Ectodermal cell (in vitro differentiated cells): ENCODE measurements at regions not wholly inside any gene's neighbourhood (a gene's known extent, or its start where the extent isn't known, plus 50 kb on each side); places are given as distances from the start of the nearest gene placed in this dataset.
"Not testable (repeated sequence)": the region's sequence is repeated elsewhere in the genome, so short reads cannot be mapped to it uniquely, and the experiment has no call there.

Experiments used
- H3K27ac ChIP-seq: 2 replicates; pipeline ENCODE4 v1.7.0; 2013; ENCODE audit warnings: mild to moderate bottlenecking, low read depth, low read length; ENCODE audit not compliant: insufficient read depth, poor library complexity, severe bottlenecking
- H3K27me3 ChIP-seq: 2 replicates; pipeline ENCODE4 v1.7.0; 2013; ENCODE audit warnings: mild to moderate bottlenecking, low read length; ENCODE audit not compliant: insufficient read depth, control insufficient read depth, poor library complexity, severe bottlenecking
- H3K36me3 ChIP-seq: one replicate; pipeline ENCODE4 v1.7.0; 2013; ENCODE audit warnings: low read length; ENCODE audit not compliant: control insufficient read depth, insufficient read depth
- H3K4me1 ChIP-seq: one replicate; pipeline ENCODE4 v1.7.0; 2013; ENCODE audit warnings: low read length; ENCODE audit not compliant: control insufficient read depth, insufficient read depth
- H3K4me3 ChIP-seq: 2 replicates; pipeline ENCODE4 v1.7.0; 2013; ENCODE audit warnings: low read depth, low read length, control low read depth; ENCODE audit not compliant: insufficient read depth
- H3K9me3 ChIP-seq: 2 replicates; pipeline ENCODE4 v1.7.0; 2013; ENCODE audit warnings: mild to moderate bottlenecking, low read length, moderate library complexity; ENCODE audit not compliant: control insufficient read depth
- WGBS, 2 experiments: methylation state at CpG; one replicate each; pipeline ENCODE4 v1.1.7; 2013; ENCODE audit warnings: missing lambda C conversion rate in 2 of 2; 5-methylcytosine and 5-hydroxymethylcytosine counted together

DNA sequence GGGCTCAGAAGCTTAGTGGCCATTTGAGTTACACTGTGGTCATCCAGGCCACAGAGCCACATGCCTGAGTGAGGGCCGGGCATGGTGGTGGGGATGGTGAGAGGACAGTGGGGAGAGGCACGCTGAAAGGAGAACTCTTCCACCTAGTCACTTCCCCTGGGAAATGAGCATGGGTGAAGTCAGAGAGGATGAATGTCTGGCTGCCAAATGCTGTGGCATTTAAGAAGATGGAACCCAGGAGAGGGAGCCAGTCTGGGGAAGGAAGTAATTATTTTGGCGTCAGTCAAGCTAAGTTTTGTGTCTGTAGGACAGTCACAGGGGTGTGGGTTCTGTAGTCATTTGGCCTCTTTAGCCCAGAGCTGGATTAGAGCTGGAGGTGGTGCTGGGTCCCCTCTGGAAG is 86.0 kb upstream of the PODXL start:
- Histone ChIP-seq H3K27ac (no peak overlapping the region), H3K4me3 (no peak overlapping the region), H3K27me3 (no peaks in the 10 kb centered on the region), H3K36me3 (no peaks in the 10 kb centered on the region), H3K9me3 (no peaks in the 10 kb centered on the region), H3K4me1 (peaks cover 7% of the 10 kb centered on the region)
- WGBS, 2 experiments: 92 to 94% methylated on average over 3 of the region's 3 CpGs

DNA sequence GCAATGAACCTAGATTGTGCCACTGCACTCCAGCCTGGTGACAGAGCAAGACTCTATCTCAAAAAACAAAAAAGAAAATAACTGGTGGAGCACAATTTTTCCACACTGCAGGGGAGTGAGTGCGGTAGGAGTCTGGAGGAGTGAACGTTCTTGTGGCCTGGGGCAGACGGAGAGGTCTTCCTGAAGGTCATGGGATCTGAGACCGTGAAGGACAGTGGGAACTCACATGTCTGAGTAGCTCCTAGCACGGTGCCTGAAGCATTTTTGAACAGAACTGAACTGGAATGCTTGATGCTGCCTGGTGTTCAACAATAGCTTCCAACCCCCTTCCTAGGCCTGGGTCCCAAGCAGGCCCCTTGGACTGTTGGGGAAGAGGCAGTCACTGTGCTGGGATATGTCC is 84.3 kb upstream of the PODXL start:
- no peaks in the 10 kb centered on the region for H3K9me3 ChIP-seq
- H3K27ac ChIP-seq: no peak overlapping the region
- no peaks in the 10 kb centered on the region for H3K27me3 ChIP-seq
- no peaks in the 10 kb centered on the region for H3K36me3 ChIP-seq
- H3K4me3 ChIP-seq: no peak overlapping the region
- WGBS, 2 experiments: 95 to 96% methylated on average over 5 of the region's 5 CpGs
- H3K4me1 ChIP-seq: peaks cover 7% of the 10 kb centered on the region

DNA sequence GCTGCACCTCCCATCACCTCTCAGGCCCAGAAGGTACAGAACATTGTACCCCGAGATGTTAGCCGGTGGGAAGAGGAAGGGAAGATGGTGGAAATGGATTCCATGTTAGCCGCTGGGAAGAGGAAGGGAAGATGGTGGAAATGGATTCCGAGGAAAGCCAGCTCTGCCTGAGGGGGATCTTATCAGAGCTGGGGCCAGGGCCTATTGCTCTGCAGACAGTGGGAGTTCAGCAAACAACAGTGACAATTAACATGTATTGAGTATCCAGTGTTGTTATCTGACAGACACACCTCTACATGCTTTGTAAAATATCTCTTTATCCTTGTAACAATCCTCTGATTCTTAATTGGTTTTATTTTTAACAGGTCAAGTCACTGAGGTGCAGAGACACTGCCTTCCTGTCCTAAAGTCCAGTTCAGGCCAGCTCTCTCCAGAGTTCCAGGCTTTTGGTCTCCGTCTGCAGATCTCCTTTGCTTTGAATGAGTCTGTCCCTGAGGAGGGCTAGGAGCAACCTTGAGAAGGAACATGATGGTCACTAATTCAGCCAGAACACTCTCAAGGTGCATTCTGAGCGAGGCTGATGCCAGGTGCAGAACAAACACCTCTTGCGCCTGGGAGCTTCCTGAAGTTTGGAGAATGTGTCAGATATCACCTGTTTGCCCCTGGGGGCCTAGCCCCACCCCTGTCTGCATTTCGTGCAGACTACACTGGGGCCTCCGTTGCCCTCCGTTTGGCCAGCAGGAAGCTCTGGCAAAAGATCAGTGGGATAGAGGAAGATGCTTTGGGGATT is 82.4 kb upstream of the PODXL start:
- H3K4me1 ChIP-seq: peaks cover 7% of the 10 kb centered on the region
- no peaks in the 10 kb centered on the region for H3K9me3 ChIP-seq
- WGBS, 2 experiments: 84 to 85% methylated on average over 10 of the region's 10 CpGs
- no peak overlapping the region for H3K27ac ChIP-seq
- H3K4me3 ChIP-seq: no peak overlapping the region
- H3K27me3 ChIP-seq: no peaks in the 10 kb centered on the region
- no peaks in the 10 kb centered on the region for H3K36me3 ChIP-seq

DNA sequence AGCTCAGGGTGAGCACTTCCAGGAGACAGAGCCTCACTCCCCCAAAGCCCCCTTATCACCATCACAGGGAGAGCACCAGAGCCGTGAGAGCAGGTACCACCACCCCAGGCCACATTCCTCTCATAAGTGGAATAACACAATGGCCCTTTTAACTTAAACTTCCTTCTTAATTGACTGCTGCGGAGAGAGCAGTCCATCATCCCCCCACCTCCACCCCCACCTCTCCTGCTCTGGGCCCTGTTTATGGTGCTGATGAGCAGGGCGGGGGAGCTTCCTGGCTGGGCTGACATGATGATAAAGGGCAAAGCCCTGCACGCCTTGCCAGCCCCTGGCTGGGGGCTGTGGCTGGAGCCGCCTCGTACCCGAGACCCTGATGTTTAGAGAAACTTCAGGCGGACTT is 81.4 kb upstream of the PODXL start:
- H3K27ac ChIP-seq: no peak overlapping the region

DNA sequence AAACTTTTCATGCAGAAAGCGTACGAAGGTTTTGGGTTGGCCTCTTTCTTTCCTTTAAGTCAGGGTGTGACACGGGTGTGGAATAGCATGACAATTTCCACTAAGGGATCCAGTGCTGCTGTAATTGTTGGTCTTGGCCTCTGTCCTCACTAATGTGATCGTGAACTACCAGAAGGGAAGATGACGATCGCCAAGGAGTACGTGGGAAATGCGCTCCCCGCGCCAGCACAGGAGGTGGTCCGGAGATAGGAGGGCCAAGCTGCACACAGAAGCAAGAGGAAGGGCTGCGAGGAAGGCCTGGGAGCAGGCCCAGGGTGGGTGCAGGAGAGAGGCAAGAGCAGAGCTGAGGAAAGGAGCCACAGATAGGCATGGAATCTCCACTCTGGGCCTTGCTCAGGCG is 79.7 kb upstream of the PODXL start:
- H3K36me3 ChIP-seq: no peaks in the 10 kb centered on the region
- no peaks in the 10 kb centered on the region for H3K4me1 ChIP-seq
- no peaks in the 10 kb centered on the region for H3K9me3 ChIP-seq
- H3K27ac ChIP-seq: no peak overlapping the region
- no peaks in the 10 kb centered on the region for H3K27me3 ChIP-seq
- no peak overlapping the region for H3K4me3 ChIP-seq
- WGBS, 2 experiments: 85 to 86% methylated on average over 13 of the region's 13 CpGs

More for the DNA sequence above, 81.4 kb upstream of the PODXL start:
- Histone ChIP-seq H3K36me3 (no peaks in the 10 kb centered on the region), H3K4me3 (no peak overlapping the region), H3K27me3 (no peaks in the 10 kb centered on the region), H3K4me1 (peaks cover 3% of the 10 kb centered on the region), H3K9me3 (no peaks in the 10 kb centered on the region)
- WGBS, 2 experiments: 77 to 78% methylated on average over 8 of the region's 8 CpGs

DNA sequence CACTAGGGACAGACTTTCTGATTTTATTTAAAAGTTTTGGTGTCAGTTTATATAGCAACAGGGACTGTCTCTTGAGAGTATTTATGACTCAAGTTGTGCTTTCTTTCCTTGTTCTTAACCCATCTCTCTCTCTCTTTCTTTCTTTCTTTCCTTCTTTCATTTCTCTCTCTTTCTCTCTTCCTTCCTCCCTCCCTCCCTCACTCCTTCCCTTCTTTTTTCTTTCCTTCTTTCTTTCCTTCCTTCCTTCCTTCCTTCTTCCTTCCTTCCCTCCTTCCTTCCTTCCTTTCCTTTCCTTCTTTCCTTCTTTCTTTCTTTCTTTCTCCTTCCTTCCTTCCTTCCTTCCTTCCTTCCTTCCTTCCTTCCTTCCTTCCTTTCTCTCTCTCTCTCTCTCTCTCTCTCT is 77.8 kb upstream of the PODXL start:
- not testable (repeated sequence) for H3K27ac ChIP-seq, H3K4me3 ChIP-seq, H3K27me3 ChIP-seq, H3K4me1 ChIP-seq, H3K36me3 ChIP-seq, H3K9me3 ChIP-seq

DNA sequence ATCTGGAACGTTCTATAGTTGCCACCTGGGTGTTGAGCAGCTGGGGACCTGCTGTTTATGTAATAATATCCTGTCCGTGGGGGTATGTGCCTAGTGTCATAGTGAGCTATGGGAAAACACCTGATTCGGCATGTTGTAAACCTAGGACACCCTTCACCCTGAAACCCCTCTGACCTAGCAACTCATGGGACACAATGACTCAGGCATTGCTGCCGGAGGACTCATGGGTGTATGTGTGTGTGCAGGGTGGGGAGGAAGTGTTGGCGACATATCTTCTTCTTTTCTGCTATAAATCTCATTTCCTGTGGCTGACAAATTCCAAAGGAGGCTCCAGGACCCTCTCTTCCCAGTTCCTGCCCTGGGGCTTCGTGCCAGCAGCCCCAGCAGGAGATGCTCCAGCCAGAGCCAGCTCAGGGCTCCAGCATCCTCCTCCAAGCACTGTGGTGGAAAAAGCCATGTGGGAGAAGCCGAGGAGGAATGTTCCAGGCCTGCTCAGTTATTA is 77.0 kb upstream of the PODXL start:
- WGBS, 2 experiments: 88 to 92% methylated on average over 7 of the region's 7 CpGs

DNA sequence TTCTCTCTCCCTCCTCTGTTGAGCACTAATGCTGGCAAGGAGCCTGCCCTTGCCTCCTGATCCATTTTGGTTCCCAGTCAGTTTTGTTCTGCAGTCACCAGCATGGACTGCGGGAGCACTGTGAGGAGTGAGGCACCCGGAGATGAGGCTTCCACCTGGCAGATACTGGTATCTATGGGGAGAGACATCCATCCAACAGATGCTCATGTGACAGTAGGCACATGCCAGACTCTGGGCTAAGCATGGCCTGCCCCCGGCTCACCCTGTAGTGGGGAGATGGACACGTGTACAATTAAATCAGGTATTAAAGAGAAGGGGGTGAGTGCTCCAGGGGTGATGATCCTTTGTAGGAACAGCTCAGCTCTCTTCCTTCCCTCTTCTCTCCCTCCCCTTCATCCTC is 74.0 kb upstream of the PODXL start:
- 94% methylated on average over 4 of the region's 4 CpGs for WGBS, 2 experiments
- Histone ChIP-seq H3K27ac (no peak overlapping the region), H3K36me3 (no peaks in the 10 kb centered on the region), H3K9me3 (no peaks in the 10 kb centered on the region), H3K4me1 (peaks cover 26% of the 10 kb centered on the region), H3K27me3 (no peaks in the 10 kb centered on the region), H3K4me3 (no peak overlapping the region)

More for the DNA sequence above, 77.0 kb upstream of the PODXL start:
- Histone ChIP-seq H3K27me3 (no peaks in the 10 kb centered on the region), H3K27ac (no peak overlapping the region), H3K4me3 (no peak overlapping the region), H3K9me3 (no peaks in the 10 kb centered on the region), H3K36me3 (no peaks in the 10 kb centered on the region), H3K4me1 (peaks cover 9% of the 10 kb centered on the region)

DNA sequence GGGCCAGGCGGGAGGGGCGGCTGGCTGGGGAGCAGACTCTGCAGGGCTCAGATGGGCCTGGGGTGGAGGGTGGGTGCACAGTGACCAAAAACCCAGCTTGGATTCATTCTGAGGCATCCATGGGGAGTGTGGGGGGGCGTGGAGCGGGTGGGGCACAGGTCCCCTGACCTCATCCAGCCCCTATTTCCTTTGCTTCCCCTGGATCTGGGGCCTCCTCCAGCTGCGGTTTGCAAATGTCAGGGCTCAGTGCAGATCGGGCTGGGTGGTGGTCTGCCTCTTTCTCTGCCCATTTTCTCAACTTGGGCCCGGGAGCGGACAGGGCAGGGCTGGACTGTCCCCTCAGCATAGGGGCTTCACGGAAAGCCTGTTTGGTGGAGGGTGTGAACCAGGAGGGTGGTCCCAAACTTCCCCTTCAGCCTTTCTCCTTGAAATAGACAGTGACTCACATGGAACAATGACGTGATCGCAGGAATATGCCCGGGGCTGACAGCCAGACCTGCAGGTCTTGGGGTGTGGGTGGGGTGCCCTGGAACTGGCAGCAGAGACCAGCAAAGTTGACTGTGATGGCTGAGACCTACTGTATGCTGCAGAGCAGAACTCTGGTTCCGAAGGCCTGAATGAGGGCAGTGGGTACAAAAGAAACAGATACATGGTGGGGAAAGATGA is 72.9 kb upstream of the PODXL start:
- no peaks in the 10 kb centered on the region for H3K27me3 ChIP-seq
- H3K27ac ChIP-seq: no peak overlapping the region
- H3K4me1 ChIP-seq: peaks cover 31% of the 10 kb centered on the region
- no peak overlapping the region for H3K4me3 ChIP-seq
- 90 to 91% methylated on average over 13 of the region's 13 CpGs for WGBS, 2 experiments
- H3K9me3 ChIP-seq: no peaks in the 10 kb centered on the region
- no peaks in the 10 kb centered on the region for H3K36me3 ChIP-seq

DNA sequence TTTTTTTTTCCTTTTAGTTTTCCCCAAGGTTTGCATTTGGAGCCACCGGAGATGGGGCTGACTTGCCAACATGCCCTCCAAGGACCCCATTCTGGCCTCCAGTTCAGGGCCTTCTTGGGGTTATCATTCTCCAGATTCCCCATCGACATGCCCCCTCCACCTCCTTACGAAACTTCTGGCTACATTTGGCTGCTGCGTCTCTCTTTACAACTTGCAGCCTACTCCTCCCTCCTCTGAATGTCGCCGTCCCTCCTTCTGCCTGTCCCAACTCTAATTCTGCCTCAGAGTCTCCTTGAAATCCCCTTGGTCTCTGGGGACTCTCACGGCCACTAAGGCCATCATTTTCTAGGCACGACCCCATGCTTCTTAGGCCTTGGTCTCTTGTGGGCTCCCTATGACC is 72.2 kb upstream of the PODXL start:
- H3K4me3 ChIP-seq: no peak overlapping the region
- no peaks in the 10 kb centered on the region for H3K27me3 ChIP-seq
- no peak overlapping the region for H3K27ac ChIP-seq
- H3K9me3 ChIP-seq: no peaks in the 10 kb centered on the region
- H3K36me3 ChIP-seq: no peaks in the 10 kb centered on the region
- WGBS, 2 experiments: 79 to 80% methylated on average over 8 of the region's 8 CpGs
- H3K4me1 ChIP-seq: peaks cover 33% of the 10 kb centered on the region
